Fibroblast of mammary gland (primary cell): ENCODE measurements at regions not wholly inside any gene's neighbourhood (a gene's known extent, or its start where the extent isn't known, plus 50 kb on each side); places are given as distances from the start of the nearest gene placed in this dataset.

Experiments
- DNase-seq: peaks from one replicate; pipeline ENCODE4 v3.0.0-alpha.2; 2010; ENCODE audit warnings: low read depth
- H3K4me3 ChIP-seq: 2 replicates; pipeline ENCODE4 v1.5.1; 2011; ENCODE audit warnings: low read depth, mild to moderate bottlenecking, low read length, moderate library complexity; ENCODE audit not compliant: control insufficient read depth
- CTCF ChIP-seq: conservative IDR thresholded peaks from 2 replicates; pipeline ENCODE4 v1.5.1; 2011; ENCODE audit warnings: low read depth, low read length, inconsistent platforms; ENCODE audit not compliant: control insufficient read depth, insufficient read depth

- TF ChIP-seq CTCF = no peak
- no peak overlapping the region for H3K4me3 ChIP-seq
- DNase-seq = no peak
Measured at GRCh38 chr10:29921071-29921446, 138.3 kb downstream of the JCAD start.

GRCh38 chr10:29920408-29921070 lies 138.8 kb downstream of the JCAD start:
- TF ChIP-seq CTCF = no peak
- DNase-seq = no peak

GRCh38 chr10:29918623-29919400 lies 140.6 kb downstream of the JCAD start:
- H3K4me3 ChIP-seq = no peak overlapping the region
- DNase-seq = no peak
- no peak for TF ChIP-seq CTCF

More at GRCh38 chr10:29920408-29921070, 138.8 kb downstream of the JCAD start:
- H3K4me3 ChIP-seq = no peak overlapping the region

DNA sequence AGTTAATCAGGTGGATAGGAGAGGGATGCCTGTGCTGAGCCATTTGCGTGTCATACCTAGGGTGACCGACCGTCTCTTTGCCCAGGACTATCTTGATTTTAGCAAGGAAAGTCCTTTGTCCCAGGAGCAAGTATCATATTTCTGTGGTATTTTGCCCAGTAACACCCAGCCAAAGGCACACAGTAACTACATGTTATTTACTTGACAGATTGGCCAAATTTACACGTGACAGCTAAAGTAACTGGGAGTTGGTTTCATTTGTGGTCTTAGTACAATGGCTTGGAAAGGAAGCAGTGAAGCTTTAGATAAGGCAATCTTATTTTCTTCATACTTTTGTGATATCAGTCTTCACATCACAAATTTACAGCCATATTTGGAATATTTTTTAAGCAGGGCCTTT lies 142.1 kb downstream of the JCAD start:
- TF ChIP-seq CTCF = no peak
- H3K4me3 ChIP-seq = no peak overlapping the region
- DNase-seq = no peak

DNA sequence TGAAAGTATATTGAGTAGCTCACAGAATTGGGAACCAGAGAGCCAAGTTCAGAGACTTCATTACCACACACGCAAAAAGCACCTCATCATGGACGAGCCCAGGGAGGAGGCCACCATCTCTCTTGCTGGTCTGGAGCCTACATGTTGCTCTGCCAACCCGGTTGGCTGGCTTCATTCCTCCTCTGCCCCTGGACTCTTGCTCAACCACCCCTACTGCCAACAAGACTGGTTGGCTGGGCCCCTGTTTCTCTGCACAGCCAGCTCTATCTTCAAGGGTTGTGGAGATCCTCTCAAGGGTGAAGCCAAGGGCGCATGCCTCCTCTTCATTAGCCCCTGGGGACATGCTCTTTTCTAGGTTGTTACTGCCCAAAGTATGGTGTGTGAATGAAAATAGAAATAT lies 142.7 kb downstream of the JCAD start:
- no peak for DNase-seq
- no peak overlapping the region for H3K4me3 ChIP-seq
- TF ChIP-seq CTCF = no peak

- no peak overlapping the region for H3K4me3 ChIP-seq
- TF ChIP-seq CTCF = no peak
- no peak for DNase-seq
Measured at GRCh38 chr10:29914986-29915785, 144.2 kb downstream of the JCAD start.
